T-helper 17 cell (primary cell): ENCODE measurements at regions not wholly inside any gene's neighbourhood (a gene's known extent, or its start where the extent isn't known, plus 50 kb on each side); places are given as distances from the start of the nearest gene placed in this dataset.

Experiments
- ATAC-seq: fragments of 150-1000 bp; cut with Tn5 transposase; 2 replicates; pipeline ENCODE4 v1.10.0; 2021; ENCODE audit warnings: mild to moderate bottlenecking, moderate library complexity
- DNase-seq, 3 donors: peaks; one replicate each; pipeline versions ENCODE4 v3.0.0 to v3.0.0-alpha.2; 2020 to 2021
- H3K9me3 ChIP-seq: one replicate; pipeline ENCODE4 v1.7.0; 2013; ENCODE audit warnings: low read length, mild to moderate bottlenecking; ENCODE audit not compliant: control insufficient read depth, poor library complexity, severe bottlenecking
- H3K27ac Mint-ChIP-seq: one replicate; pipeline ENCODE4 v1.8.0; 2022; ENCODE audit warnings: mild to moderate bottlenecking, moderate library complexity, mixed read lengths
- H3K27me3 Mint-ChIP-seq: one replicate; pipeline ENCODE4 v1.8.0; 2022; ENCODE audit warnings: mixed read lengths
- H3K36me3 Mint-ChIP-seq: one replicate; pipeline ENCODE4 v1.8.0; 2022; ENCODE audit warnings: low read depth, mixed read lengths
- H3K4me1 Mint-ChIP-seq: one replicate; pipeline ENCODE4 v1.8.0; 2022; ENCODE audit warnings: mild to moderate bottlenecking, mixed read lengths
- H3K4me3 Mint-ChIP-seq: one replicate; pipeline ENCODE4 v1.8.0; 2022; ENCODE audit warnings: mild to moderate bottlenecking, moderate library complexity, mixed read lengths

DNA sequence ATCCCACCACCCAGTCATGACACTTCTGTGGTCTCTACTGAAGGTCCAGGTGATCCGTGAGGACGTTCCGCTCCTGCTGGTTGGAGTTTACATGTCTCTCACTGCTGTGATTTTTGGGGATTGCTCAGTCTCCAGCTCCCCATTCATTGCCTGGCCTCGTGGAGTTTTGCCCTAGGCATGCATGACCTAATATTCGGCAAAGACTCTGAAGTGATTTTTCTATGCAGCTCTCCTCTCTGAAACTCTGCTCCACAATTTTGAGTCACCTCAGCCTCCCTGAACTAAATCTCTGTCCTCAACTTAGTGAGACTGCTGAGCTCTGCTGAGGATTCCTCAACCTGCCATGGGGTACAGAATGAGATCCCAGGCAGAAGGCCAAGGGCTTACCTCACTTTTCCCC is 174.4 kb upstream of the FGGY start:
- H3K27ac Mint-ChIP-seq, result no peak overlapping the region
- ATAC-seq (no peak), DNase-seq (no peak)
- no peaks in the 10 kb centered on the region for H3K4me1 Mint-ChIP-seq
- H3K36me3 Mint-ChIP-seq, result peaks cover 4% of the 10 kb centered on the region
- no peak overlapping the region for H3K4me3 Mint-ChIP-seq
- no peaks in the 10 kb centered on the region for H3K9me3 ChIP-seq
- H3K27me3 Mint-ChIP-seq, result peaks cover 29% of the 10 kb centered on the region

DNA sequence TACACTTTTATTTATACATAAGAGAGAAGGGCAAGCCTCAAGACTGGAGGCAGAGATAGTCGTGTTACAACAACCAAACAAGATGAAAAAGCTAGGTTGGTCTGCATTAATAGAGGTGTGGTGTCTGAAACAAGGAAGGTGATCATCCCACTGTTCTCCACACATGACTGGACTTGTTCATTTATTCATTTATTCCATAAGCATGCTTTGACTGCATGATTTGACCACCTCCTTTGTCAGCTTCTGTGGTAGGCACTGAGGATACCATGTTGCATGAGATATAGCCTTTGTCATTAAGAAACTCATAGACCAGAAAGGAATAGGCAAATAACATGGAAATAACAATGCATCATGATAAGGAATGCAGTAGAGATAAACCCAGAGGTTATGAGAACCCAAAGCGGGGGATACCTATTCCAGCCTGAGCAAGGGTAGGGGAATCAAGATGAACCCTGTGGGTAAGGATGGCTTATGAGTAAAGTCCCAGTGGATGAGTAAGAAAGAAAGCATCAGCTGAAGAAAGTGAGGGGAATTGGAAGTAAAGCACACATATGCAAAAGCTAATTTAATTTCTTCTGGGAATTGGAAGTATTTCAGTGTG is 173.7 kb upstream of the FGGY start:
- DNase-seq, result no peak
- Mint-ChIP-seq H3K4me1 (no peaks in the 10 kb centered on the region), H3K36me3 (peaks cover 4% of the 10 kb centered on the region), H3K27me3 (peaks cover 29% of the 10 kb centered on the region), H3K4me3 (no peak overlapping the region), H3K27ac (no peak overlapping the region)
- no peak for ATAC-seq
- no peaks in the 10 kb centered on the region for H3K9me3 ChIP-seq

DNA sequence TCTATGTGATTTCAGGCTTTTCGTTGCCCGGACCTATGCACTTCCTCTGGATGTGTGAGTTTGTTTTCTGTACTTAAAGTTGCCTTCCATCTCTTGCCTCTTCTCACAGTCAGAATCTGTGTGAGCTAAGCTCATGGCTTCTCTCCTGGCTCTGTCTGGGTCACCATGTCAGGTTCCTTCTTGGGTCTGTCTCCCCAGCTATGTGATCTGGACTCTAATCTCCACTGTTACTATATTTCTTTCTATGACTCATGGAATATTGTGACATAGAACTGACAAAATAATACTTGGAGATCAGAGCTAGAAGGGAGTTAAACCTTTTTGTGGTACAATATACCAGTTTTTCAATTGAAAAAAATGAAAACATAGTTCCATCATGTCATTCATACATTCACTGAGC is 172.7 kb upstream of the FGGY start:
- peaks cover 4% of the 10 kb centered on the region for H3K36me3 Mint-ChIP-seq
- H3K27me3 Mint-ChIP-seq, result peaks cover 29% of the 10 kb centered on the region
- H3K27ac Mint-ChIP-seq, result no peak overlapping the region
- no peak overlapping the region for H3K4me3 Mint-ChIP-seq
- no peaks in the 10 kb centered on the region for H3K4me1 Mint-ChIP-seq
- DNase-seq (no peak), ATAC-seq (no peak)
- no peaks in the 10 kb centered on the region for H3K9me3 ChIP-seq

DNA sequence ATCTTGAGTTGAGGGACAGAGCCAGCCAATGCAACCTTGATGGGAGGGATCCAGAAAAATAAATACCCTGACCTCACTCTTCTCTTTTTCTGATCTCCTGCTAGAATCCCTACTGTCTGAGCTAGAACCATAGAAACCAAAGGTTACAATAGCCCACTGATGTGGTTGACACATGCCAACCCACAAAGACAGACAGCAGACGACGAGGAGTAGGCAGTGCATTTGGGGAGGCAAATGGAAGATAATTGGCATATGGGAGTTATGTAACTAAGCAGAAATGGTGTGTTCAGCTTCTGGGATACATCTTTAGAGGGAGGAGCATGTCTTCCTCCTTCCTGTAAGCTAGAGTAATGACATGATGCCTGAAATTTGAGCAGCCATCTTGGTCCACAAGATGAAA is 171.7 kb upstream of the FGGY start:
- H3K4me1 Mint-ChIP-seq, result no peaks in the 10 kb centered on the region
- no peak for DNase-seq
- H3K27ac Mint-ChIP-seq, result no peak overlapping the region
- H3K9me3 ChIP-seq, result no peaks in the 10 kb centered on the region
- peaks cover 4% of the 10 kb centered on the region for H3K36me3 Mint-ChIP-seq
- no peak overlapping the region for H3K4me3 Mint-ChIP-seq
- peaks cover 29% of the 10 kb centered on the region for H3K27me3 Mint-ChIP-seq
- ATAC-seq, result peak; percentile 64

DNA sequence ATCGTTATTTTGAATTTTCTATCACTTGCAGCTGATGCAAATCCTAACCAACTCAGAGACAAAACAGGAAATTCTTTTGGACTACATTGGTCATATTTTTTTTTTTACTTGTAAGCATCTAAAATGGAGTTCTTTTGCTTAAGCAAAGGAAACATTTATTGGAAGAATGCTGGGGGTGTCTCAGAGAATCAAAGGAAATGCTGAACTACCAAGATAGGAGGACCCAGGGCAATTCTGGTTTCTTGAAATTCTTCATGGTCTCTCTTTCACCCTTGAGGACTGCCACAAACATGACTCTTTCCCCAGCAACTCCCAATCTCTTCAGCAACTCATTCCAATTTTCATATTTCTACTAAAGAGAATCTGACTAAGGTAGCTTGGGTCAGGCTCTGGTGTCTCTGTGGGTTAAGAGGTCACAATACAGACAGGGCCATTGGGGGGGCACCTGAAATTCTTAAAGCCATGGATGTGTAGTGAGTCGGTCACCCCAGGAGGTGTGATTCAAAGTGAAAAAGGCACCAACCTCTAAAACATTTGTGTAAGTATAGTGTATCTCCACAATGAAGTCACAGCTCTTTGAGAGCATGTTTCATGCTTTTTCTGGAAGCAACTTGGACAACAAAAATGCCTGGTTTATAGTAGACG is 171.1 kb upstream of the FGGY start:
- no peaks in the 10 kb centered on the region for H3K9me3 ChIP-seq
- Mint-ChIP-seq H3K4me3 (no peak overlapping the region), H3K4me1 (no peaks in the 10 kb centered on the region), H3K36me3 (peaks cover 4% of the 10 kb centered on the region), H3K27me3 (peaks cover 34% of the 10 kb centered on the region), H3K27ac (no peak overlapping the region)
- ATAC-seq (no peak), DNase-seq (no peak)

DNA sequence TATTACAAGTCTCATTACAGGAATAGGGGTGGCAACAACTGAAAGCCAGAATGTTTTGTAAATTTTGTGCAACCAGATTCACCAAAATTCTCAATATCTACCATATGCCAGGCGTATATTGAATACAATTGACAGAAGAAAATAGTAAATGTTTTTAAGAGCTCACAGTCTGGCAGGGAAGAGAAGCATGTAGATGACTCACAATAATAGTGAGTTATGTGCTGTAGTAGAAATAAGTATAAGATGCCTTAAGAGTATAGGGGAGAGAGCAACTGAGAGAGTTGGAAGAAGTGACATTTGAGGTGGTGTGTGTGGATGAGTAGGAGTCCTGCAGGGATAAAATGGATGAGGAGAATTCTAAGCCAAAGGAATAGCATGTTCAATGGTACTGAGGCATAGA is 170.5 kb upstream of the FGGY start:
- DNase-seq (no peak), ATAC-seq (no peak)
- peaks cover 4% of the 10 kb centered on the region for H3K36me3 Mint-ChIP-seq
- no peak overlapping the region for H3K4me3 Mint-ChIP-seq
- peaks cover 31% of the 10 kb centered on the region for H3K27me3 Mint-ChIP-seq
- no peak overlapping the region for H3K27ac Mint-ChIP-seq
- no peaks in the 10 kb centered on the region for H3K9me3 ChIP-seq
- no peaks in the 10 kb centered on the region for H3K4me1 Mint-ChIP-seq

DNA sequence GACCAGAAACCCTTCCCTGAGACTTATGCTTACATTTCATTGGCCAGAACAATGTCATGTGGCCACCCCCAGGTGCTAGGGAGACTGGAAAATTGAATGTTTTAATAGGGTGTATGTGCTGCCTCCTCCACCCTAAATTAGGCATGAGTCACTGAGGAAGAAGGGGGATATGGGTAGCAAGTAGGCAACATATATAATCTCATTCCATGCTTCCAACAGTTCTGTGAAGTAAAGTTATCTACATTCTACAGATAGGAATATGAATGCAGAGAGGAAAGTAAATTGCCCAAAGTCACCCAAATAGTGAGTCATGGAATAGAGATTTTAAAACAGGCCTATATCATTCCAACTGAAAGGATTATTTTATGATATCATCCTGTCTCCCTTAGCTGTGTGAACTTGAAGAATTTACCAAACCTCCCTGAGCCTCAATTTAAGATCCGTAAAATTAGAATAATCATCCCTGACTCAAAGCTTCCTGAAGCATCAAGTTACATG is 168.6 kb upstream of the FGGY start:
- H3K9me3 ChIP-seq, result no peaks in the 10 kb centered on the region
- Mint-ChIP-seq H3K27ac (no peak overlapping the region), H3K4me3 (no peak overlapping the region), H3K36me3 (peaks cover 4% of the 10 kb centered on the region), H3K27me3 (peaks cover 20% of the 10 kb centered on the region), H3K4me1 (no peaks in the 10 kb centered on the region)
- ATAC-seq (no peak), DNase-seq (no peak)

DNA sequence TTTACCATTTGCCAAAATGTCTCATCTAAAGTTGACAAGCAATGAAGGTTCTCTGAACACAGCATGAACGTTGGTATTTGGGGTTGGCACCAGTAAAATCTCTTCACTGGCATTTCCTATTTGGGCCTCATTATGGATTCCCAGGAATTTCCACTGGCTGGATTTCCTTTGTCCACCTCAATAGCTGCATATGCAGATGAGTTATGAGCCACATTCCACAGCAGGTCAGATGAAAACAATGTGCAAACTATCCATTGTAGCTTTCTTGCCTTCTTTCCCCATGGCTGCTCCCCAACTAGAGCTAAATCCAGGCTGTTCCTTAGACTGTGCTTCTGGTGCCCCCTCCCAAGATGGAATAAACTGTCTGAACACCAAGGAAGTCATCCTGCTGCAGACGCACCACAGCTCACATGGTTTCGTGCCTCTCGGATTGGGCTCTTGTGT is 168.1 kb upstream of the FGGY start:
- H3K4me3 Mint-ChIP-seq, result no peak overlapping the region
- no peaks in the 10 kb centered on the region for H3K4me1 Mint-ChIP-seq
- peaks cover 6% of the 10 kb centered on the region for H3K36me3 Mint-ChIP-seq
- H3K27ac Mint-ChIP-seq, result no peak overlapping the region
- H3K9me3 ChIP-seq, result no peaks in the 10 kb centered on the region
- H3K27me3 Mint-ChIP-seq, result peaks cover 20% of the 10 kb centered on the region
- no peak for DNase-seq
- ATAC-seq, result no peak

DNA sequence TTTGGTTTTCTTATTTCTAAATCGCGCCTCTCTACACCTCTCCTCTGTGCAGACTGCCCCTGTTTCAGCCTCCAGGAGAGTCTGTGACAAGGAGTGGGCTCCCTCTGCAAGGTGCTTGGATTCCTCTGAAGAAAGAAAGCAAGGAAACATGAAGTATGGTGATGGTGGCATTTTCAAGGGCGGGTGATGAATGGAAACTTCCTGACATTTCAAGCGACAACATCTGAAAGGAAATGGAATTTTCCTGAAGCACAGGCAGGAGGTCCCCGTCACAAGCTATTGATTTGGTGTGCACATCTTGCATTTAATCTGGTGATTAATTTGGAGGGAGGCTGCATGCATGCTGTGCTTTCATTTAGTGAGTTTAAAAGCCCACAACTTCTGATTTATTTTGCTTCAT is 164.6 kb upstream of the FGGY start:
- no peaks in the 10 kb centered on the region for H3K9me3 ChIP-seq
- ATAC-seq (no peak), DNase-seq (no peak)
- no peaks in the 10 kb centered on the region for H3K4me1 Mint-ChIP-seq
- no peak overlapping the region for H3K27ac Mint-ChIP-seq
- peaks cover 22% of the 10 kb centered on the region for H3K27me3 Mint-ChIP-seq
- H3K36me3 Mint-ChIP-seq, result peaks cover 5% of the 10 kb centered on the region
- no peak overlapping the region for H3K4me3 Mint-ChIP-seq

DNA sequence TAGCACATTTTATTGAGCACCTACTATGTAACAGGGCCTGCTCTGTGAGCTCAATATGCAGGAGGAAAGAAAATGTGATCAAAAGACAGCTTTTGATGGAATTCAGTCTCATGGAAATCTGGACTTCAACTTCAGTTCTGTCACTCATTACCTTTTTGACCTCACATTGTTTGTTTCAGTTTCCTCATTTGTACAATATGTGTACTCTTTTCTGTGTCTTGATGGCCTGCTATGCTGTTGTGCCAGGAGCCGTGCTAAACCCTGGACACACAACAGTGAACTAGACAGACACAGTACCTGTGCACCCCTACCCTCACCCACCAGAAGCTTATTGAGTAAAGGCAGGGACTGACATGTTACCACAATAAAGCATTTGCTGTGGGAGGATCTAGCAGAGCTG is 162.9 kb upstream of the FGGY start:
- no peak overlapping the region for H3K4me3 Mint-ChIP-seq
- peaks cover 24% of the 10 kb centered on the region for H3K27me3 Mint-ChIP-seq
- ATAC-seq (no peak), DNase-seq (no peak)
- no peaks in the 10 kb centered on the region for H3K9me3 ChIP-seq
- no peak overlapping the region for H3K27ac Mint-ChIP-seq
- H3K4me1 Mint-ChIP-seq, result peaks cover 3% of the 10 kb centered on the region
- H3K36me3 Mint-ChIP-seq, result peaks cover 5% of the 10 kb centered on the region

DNA sequence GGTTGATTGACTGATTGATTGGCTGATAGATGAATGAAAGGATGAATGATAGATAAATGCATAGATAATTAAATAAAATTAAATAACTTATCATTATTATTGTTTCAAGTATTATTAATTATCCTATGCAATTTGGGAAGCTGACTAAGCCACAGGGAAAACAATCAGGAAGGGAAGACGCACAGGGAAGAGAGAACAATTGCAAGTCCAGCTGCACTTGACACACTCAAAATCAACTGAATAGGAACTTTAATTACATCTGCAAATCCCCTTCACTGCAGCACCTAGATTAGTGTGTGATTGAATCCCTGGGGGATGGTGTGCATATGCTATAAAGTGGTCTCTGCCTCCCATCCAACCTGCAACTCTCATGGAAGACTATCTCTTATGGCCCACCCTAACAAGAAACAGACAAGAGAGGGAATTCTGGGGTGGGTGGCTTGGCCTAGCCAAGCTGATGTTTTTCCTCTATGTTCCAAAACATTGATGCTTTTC is 161.1 kb upstream of the FGGY start:
- no peaks in the 10 kb centered on the region for H3K9me3 ChIP-seq
- Mint-ChIP-seq H3K27me3 (peaks cover 33% of the 10 kb centered on the region), H3K27ac (no peak overlapping the region), H3K4me3 (no peak overlapping the region), H3K4me1 (peaks cover 8% of the 10 kb centered on the region), H3K36me3 (peaks cover 7% of the 10 kb centered on the region)
- DNase-seq (no peak), ATAC-seq (no peak)

DNA sequence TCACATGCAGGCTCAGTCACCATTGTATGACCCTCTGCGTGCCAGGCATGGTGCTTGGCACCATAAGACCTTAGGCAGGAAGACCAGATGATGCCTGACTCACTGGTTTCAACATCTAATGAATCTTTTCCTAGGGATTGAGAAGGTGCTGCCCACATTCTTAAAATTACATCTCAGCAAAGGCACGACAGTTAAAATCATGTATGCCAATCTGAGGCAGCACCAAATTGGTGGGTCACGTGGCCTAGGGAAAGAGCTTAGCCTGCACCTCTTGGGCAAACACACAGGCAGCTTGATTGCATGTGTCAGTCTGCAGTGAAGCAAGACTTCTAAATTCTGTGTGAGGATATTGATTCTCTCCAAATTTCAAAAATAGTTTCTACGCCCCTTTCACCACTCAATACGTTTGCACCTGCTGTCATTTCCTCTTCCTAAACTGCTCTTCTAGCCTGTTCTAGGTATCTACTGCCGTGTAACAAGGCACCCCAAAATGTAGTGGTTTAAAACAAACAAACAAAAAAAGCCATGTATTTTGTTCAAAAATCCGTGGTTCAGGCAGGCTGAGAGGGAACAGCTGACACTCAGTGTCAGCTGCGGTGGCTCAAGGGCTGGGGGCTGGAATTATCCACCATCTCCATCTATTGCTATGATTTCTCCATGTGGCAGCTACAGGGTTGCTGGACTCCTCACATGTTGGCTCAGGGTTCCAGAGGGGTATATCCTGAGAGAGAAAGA is 160.2 kb upstream of the FGGY start:
- DNase-seq, result no peak
- peaks cover 8% of the 10 kb centered on the region for H3K4me1 Mint-ChIP-seq
- H3K27ac Mint-ChIP-seq, result no peak overlapping the region
- H3K9me3 ChIP-seq, result no peaks in the 10 kb centered on the region
- no peak overlapping the region for H3K4me3 Mint-ChIP-seq
- peaks cover 7% of the 10 kb centered on the region for H3K36me3 Mint-ChIP-seq
- peaks cover 31% of the 10 kb centered on the region for H3K27me3 Mint-ChIP-seq
- ATAC-seq, result no peak

DNA sequence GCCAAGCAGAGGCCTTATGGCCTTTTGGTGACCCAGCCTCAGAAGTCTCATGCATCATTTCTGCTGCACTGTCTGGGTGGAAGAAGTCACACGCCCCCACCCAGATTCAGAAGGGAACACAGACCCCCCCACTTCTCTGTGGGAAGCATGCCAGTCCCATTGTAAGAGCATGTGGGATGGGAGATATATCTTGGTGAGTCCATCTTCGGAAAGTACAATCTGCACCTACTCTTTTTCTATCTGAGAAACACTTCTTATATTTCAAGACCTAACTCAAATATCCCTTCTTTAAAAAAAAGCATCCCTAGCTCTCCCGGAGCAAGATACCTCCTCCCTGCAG is 159.6 kb upstream of the FGGY start:
- ATAC-seq, result no peak
- H3K4me1 Mint-ChIP-seq, result peaks cover 8% of the 10 kb centered on the region
- H3K4me3 Mint-ChIP-seq, result no peak overlapping the region
- H3K36me3 Mint-ChIP-seq, result peaks cover 7% of the 10 kb centered on the region
- H3K27me3 Mint-ChIP-seq, result peaks cover 31% of the 10 kb centered on the region
- H3K9me3 ChIP-seq, result no peaks in the 10 kb centered on the region
- no peak overlapping the region for H3K27ac Mint-ChIP-seq
- no peak for DNase-seq
